WERI-Rb-1 (cell line): ENCODE measurements at regions not wholly inside any gene's neighbourhood (a gene's known extent, or its start where the extent isn't known, plus 50 kb on each side); places are given as distances from the start of the nearest gene placed in this dataset.

ENCODE experiments used
- DNase-seq: peaks from one replicate; pipeline ENCODE4 v3.0.0-alpha.2; 2020
- H3K27ac ChIP-seq: fragments of 250-450 bp; sonication (Bioruptor Pico); 2 replicates; pipeline ENCODE4 v1.5.1; 2020; ENCODE audit warnings: mild to moderate bottlenecking, moderate library complexity
- H3K27me3 ChIP-seq: fragments of 250-450 bp; sonication (Bioruptor Pico); 2 replicates; pipeline ENCODE4 v1.5.1; 2021; ENCODE audit warnings: mild to moderate bottlenecking, low read depth, moderate library complexity; ENCODE audit not compliant: insufficient read depth, severe bottlenecking
- H3K36me3 ChIP-seq: fragments of 250-450 bp; sonication (Bioruptor Pico); 2 replicates; pipeline ENCODE4 v1.5.1; 2020; ENCODE audit warnings: mild to moderate bottlenecking, moderate library complexity
- H3K4me3 ChIP-seq: 2 replicates; pipeline ENCODE4 v1.5.1; 2011; ENCODE audit warnings: low read depth, mild to moderate bottlenecking, control low read depth, low read length
- H3K9me3 ChIP-seq: fragments of 250-450 bp; sonication (Bioruptor Pico); 2 replicates; pipeline ENCODE4 v1.5.1; 2021; ENCODE audit warnings: mild to moderate bottlenecking, moderate library complexity; ENCODE audit not compliant: severe bottlenecking
- TF ChIP-seq, protein P1 (sequence below): IDR thresholded peaks from 2 replicates; pipeline ENCODE4 v1.5.1; 2011; ENCODE audit warnings: low read depth, mild to moderate bottlenecking, control low read depth, inconsistent platforms, low read length

DNA sequence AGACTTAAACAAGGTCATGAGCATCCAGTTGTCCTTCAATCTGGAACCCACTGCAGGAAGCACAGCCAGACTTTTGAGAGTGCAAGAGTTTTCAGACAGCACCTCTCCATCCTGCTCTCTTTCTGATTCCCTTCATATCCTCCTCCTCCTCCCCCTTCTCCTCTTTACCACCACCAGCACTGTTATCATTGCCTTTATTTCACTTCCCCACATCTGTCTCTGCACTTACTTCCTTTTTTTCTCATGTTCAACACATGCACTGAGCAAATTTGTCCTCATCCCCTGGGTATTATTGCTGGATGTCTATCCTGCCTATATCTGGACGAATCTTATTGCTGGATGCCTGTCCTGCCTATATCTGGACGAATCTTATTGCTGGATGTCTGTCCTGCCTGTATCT is 554.8 kb downstream of the DHX35 start:
- Histone ChIP-seq H3K27me3 (peaks cover 31% of the 10 kb centered on the region), H3K36me3 (no peaks in the 10 kb centered on the region), H3K4me3 (no peak overlapping the region), H3K27ac (no peak overlapping the region), H3K9me3 (no peaks in the 10 kb centered on the region)
- TF ChIP-seq, protein P1, sequence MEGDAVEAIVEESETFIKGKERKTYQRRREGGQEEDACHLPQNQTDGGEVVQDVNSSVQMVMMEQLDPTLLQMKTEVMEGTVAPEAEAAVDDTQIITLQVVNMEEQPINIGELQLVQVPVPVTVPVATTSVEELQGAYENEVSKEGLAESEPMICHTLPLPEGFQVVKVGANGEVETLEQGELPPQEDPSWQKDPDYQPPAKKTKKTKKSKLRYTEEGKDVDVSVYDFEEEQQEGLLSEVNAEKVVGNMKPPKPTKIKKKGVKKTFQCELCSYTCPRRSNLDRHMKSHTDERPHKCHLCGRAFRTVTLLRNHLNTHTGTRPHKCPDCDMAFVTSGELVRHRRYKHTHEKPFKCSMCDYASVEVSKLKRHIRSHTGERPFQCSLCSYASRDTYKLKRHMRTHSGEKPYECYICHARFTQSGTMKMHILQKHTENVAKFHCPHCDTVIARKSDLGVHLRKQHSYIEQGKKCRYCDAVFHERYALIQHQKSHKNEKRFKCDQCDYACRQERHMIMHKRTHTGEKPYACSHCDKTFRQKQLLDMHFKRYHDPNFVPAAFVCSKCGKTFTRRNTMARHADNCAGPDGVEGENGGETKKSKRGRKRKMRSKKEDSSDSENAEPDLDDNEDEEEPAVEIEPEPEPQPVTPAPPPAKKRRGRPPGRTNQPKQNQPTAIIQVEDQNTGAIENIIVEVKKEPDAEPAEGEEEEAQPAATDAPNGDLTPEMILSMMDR: no peak
- DNase-seq: no peak

DNA sequence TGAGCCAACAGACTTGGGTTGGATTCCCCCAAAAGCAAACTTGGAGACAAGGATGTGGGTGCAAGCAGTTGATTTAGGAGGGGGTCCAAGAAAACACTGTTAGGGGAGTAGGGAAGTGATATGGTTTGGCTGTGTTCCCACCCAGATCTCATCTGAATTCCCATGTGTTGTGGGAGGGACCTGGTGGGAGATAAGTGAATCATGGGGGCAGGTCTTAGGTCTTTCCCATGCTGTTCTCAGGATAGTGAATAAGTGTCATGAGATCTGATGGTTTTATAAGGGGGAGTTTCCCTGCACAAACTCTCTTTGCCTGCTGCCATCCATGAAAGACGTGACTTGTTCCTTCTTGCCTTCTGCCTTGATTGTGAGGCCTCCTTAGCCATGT is 542.6 kb downstream of the DHX35 start:
- no peaks in the 10 kb centered on the region for H3K9me3 ChIP-seq
- TF ChIP-seq, protein P1: no peak
- H3K27me3 ChIP-seq: peaks cover 28% of the 10 kb centered on the region
- no peak for DNase-seq
- H3K27ac ChIP-seq: no peak overlapping the region
- no peak overlapping the region for H3K4me3 ChIP-seq
- no peaks in the 10 kb centered on the region for H3K36me3 ChIP-seq

DNA sequence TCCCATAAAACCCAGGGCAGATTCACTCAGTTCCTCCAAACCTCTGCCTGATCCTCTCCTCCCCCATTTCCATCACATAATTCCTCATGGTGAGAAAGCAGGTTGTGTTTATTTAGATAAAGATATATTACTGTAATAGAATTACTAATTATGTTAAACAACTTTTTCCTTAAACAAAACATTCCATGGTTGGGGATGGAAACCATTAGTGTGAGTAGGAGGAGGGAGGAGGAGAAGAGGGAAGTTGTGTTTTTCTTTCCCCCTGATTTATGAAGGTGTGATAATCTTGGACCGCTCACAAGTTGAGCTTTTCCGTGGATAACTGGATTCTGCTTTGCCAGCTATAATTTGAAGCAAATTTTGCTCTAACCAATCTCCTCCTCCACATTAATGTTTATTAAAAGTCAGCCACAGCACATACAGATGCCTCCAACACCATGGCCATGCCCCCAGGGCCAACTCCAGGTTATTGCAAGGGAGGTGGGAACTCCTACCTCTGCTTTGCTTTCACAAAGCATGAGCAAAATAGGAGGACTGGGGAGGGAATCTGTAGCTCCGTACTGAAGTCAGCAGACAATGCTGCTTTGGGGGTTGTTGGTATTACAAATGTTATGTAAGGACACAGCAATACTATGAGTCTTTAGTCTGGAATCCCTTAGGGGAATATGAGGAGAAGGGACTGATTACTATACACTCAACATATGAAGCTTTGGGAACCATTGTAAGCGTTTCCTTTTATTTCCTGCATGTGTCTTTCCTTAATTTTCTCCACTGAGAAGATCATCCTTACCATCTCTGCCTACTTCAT is 542.0 kb downstream of the DHX35 start:
- Histone ChIP-seq H3K9me3 (no peaks in the 10 kb centered on the region), H3K27ac (no peak overlapping the region), H3K4me3 (no peak overlapping the region), H3K27me3 (peaks cover 31% of the 10 kb centered on the region), H3K36me3 (no peaks in the 10 kb centered on the region)
- TF ChIP-seq, protein P1: no peak
- no peak for DNase-seq

DNA sequence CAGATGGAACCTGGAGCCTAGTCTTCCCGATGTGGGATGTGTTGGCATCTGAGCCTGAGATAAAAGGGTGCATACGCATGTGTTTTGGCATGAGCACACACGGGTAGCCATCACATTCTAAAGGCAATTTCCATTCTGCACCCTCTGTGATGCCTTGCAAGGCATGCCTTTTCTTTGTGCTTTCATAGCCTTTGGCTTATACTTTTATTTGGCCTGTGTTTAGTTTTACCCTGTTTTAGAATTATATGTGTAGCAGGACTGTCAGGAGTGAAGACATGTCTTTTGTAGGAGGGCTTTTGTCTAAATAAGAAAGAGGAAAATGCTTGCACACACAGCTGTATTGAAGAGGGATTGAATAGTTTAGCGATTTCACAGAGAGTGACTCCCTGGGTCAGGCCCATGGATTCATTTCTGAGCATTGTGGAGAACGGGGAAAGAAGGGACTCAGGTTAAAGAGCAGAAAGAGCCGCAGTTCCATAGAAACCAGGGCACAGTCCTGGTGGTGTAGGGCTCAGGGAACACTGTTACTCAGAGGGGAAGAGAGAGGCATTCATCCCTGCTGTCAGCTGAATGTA is 530.2 kb downstream of the DHX35 start:
- peaks cover 58% of the 10 kb centered on the region for H3K27me3 ChIP-seq
- H3K9me3 ChIP-seq: no peaks in the 10 kb centered on the region
- TF ChIP-seq, protein P1: no peak
- H3K27ac ChIP-seq: no peak overlapping the region
- no peak overlapping the region for H3K4me3 ChIP-seq
- no peak for DNase-seq
- H3K36me3 ChIP-seq: no peaks in the 10 kb centered on the region

DNA sequence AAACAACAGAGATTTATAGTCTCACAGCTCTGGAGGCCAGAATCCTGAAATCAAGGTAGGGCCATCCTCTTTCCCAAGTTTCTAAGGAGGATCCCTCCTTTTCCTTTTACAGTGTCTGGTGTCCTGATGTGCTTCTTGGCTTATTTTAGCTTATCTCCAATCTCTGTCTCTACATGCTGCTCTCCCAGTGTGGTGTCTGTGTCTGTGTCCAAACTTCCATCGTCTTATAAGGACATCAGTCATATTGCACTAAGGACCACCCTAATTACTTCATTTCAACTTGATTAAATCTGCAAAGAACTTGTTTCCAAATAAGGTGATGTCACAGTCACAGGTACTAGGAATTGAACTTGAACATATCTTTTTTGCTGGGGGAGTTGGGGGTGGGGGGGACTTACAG is 529.6 kb downstream of the DHX35 start:
- TF ChIP-seq, protein P1: no peak
- Histone ChIP-seq H3K4me3 (no peak overlapping the region), H3K27me3 (peaks cover 52% of the 10 kb centered on the region), H3K36me3 (no peaks in the 10 kb centered on the region), H3K27ac (no peak overlapping the region), H3K9me3 (no peaks in the 10 kb centered on the region)
- DNase-seq: no peak
